GM19397 (cell line): ENCODE measurements at regions not wholly inside any gene's neighbourhood (a gene's known extent, or its start where the extent isn't known, plus 50 kb on each side); places are given as distances from the start of the nearest gene placed in this dataset.
"Not testable (repeated sequence)": the region's sequence is repeated elsewhere in the genome, so short reads cannot be mapped to it uniquely, and the experiment has no call there.

Experiments
- ATAC-seq: cut with Tn5 transposase; IDR thresholded peaks from one replicate; pipeline ENCODE4 v1.9.1; 2021; ENCODE audit warnings: mild to moderate bottlenecking, moderate library complexity; ENCODE audit not compliant: unreplicated experiment

- not testable (repeated sequence) for ATAC-seq
Observed at GRCh38 chr2:88988617-88989016, 297.1 kb downstream of the RPIA start.

DNA sequence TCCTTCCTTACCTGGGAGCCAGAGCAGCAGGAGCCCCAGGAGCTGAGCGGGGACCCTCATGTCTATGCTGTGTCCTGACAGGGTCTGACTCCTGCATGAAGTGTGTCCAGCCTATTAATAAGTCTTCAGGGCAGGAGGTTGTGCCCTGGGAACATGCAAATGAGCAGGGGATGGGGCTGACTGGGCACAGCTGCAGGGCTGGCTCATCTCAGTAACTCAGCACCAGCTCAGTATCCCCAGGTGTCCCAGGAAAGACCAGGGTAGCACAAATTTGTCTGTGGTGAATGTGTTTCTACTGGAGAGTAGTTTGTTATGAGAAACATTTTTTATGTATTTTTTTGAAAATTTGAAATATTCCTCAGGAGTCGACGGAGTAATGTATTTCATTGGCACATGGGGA lies 301.3 kb downstream of the RPIA start:
- not testable (repeated sequence) for ATAC-seq

DNA sequence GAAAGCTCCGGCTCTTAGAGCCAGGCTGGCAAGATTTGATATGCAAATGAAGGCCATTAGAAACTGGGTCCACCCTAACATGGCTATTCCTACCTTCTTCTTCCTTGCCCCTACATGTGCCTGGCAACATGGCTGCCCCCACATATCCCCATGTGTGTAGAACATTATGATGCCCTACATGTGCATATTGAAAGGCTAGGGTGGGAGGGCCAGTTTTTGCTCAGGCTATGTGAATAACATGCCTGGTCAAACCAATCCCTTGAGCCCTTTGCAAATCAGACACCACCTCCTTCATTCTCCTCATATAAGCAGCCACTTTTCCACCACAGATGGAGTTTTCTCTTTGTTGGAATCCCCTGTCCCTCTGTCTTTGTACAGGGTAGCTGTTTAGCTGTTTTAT lies 303.4 kb downstream of the RPIA start:
- not testable (repeated sequence) for ATAC-seq

DNA sequence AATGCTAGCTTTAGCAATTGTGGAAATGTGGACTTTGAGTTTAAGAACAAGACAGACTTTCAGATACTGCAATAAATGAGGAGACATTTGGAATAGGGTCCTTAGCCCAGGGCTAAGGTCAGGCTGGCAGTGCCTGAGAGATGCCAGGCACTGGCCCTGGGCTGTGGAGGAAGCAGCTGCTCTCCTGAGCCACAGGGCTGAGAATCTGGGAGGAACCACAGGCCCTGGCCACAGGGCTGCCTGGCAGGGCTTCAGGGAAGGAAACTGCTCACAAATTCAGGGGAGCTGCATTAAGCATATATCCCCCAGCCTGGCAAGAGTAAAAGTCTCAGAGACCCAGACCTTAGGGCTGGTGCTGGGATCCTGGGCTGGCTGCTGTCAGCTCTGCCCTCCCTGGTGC lies 305.1 kb downstream of the RPIA start:
- not testable (repeated sequence) for ATAC-seq

GRCh38 chr2:88999365-88999764 lies 307.9 kb downstream of the RPIA start:
- no peak for ATAC-seq

GRCh38 chr2:89000235-89000634 lies 308.8 kb downstream of the RPIA start:
- no peak for ATAC-seq

DNA sequence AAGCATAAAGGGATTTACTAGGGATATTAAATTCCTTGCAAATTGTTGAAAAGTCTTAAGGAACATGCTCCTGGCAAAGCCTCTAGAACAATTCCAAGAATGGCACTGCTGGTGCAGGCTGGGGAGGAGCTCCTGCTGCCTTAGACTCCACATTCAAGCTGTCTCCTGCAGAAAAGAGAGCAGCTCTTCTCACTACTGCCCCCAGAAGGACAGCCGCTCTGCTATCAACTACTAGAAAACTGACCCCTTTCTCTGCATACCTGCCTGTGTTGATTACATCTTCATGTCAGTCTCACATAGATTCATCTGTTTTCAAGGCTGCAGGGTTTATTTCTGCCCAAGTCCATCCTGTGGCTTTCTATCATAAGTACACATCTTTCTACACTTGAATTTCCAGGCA lies 312.8 kb downstream of the RPIA start:
- ATAC-seq = not testable (repeated sequence)

DNA sequence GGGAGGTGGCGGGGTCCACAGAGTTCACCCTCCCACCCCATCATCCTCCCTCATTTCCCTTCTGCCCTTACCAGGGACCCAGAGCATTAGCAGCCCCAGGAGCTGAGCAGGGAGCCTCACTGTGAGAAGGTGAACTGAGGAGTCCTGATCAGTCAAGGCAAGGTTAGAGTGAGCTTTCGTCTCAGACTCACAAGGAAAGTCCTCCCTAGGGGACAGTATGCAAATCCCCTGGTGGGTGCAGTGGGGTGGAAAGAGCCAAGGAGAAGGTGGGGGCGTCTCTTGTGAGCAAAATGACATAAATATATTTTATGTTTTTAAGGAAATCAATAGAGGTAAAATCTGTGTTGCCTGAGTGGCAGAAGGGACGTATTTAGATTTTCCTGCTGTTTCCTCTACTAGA lies 329.1 kb downstream of the RPIA start:
- ATAC-seq = not testable (repeated sequence)

DNA sequence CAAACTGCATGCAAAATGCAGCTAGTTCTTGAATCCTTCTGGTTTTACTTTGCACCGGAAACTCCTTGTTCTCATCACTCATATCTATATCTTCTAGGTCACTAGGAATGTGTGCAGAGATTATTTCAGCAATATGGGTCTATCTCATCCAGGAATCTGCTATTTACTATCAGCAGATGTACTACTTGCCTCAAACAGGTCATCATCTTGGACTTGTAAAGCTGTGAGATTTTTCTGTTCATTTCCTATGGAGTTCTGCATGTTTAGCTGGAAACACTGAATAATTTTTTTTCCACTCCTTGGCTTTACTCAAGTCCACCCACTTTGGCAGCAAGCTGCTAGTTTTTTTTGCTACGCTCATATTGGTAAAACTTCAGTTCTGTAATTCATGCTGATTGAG lies 334.8 kb downstream of the RPIA start:
- ATAC-seq = not testable (repeated sequence)

DNA sequence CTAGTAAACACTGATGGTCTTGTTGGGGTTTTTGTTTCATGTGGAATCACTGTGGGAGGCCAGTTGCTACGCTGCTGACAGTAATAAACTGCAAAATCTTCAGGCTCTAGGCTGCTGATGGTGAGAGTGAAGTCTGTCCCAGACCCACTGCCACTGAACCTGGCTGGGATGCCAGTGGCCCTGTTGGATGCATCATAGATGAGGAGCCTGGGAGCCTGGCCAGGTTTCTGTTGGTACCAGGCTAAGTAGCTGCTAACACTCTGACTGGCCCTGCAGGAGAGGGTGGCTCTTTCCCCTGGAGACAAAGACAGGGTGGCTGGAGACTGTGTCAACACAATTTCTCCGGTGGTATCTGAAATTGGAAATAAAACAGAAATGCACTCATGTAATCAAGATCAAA lies 335.6 kb downstream of the RPIA start:
- not testable (repeated sequence) for ATAC-seq

DNA sequence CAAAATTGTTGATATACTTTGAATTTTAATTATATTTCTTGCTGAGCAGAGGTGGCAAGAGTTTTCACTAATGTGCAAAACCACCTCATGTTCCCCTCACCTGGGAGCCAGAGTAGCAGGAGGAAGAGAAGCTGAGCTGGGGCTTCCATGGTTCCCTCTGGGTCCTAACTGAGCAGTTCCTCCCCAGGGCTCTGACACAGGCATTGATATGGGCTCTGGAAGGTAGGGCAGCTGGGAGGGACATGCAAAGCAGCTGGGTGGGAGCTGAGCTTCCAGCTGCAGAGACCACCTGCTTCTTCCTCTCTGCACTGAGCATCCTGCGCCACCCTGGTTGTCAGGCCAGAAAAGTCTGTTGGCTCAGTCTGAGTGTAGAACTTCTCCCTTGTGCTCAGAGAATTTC lies 336.1 kb downstream of the RPIA start:
- ATAC-seq = not testable (repeated sequence)

GRCh38 chr2:89029257-89029656 lies 337.8 kb downstream of the RPIA start:
- ATAC-seq = not testable (repeated sequence)

DNA sequence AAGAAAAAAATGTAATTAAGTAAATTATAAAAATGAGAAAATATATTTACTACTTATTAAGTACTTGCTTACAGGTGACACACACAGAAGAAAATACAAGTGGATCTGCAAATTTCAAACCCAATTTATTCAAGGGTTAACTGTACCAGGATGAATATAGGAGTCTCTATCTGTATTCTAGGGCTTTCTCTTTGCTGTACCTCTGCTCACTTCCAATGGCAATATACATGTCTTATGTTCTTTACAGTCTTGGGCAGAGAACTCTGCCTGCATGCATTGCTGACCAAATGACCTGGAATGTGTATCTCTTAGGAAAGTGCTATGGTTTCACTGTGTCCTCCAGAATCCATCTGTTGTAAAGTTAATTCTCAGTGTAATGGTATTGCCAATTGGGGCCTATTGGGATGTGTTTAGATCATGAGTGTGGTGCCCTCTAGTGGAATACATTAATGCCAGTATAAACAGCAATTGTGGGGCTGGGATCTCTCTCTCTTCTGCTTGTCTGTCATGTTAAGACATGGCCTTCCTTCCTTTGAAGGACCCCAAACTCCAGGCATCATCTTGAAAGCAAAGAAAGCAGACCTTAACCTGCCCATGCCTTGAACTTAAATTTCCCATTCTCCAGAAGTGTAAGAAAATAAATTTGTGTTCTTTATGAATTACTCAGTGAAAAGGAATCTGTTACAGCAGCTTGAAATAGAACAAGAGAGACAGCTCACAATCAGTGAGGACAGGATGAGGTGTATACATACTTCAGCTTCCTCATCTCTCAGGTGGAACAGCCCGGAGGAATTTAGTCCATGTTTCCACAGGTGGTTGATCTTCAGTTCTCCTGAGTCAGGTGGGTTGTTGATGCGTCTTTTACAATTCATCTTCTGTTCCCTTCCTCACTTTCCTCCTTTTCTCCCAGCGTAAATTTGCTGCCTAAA lies 356.9 kb downstream of the RPIA start:
- ATAC-seq = not testable (repeated sequence)

DNA sequence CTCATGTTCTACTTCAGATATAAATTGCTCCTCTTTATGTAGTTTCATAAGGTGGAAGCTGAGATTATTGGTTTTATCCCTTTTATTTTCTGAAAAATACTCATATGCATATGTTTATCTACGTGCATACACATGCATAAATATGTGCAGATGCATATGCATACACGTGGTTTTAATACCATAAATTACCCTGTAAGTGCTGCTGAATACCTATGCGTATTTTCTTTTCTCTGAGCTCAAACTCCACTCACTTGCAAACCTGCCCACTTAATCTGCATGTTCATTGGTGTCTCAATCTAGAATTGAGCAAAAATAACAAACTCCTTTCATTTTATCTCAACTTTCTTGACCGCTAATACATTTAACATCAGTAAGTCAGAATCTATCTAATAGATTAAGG lies 367.1 kb downstream of the RPIA start:
- not testable (repeated sequence) for ATAC-seq

- ATAC-seq = not testable (repeated sequence)
Observed at GRCh38 chr2:89061174-89061573, 369.7 kb downstream of the RPIA start.

DNA sequence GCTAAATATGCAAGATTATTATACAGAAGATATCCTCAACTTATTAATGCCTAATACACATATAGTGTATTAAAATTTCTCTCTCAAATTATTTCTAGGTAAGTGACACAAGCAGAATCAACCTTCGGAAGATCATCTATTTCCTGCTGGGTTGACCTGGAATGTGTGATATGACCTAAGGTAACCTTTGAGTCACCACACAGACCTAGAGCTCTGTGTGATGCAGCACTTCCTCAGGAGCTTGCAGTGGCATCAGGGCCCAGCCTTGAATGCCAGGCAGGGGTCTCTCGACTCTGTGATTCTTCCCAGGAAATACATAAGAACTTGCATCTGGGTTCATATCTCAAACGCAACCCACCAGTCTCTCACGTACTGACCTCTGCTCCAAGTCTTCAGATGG lies 385.3 kb downstream of the RPIA start:
- not testable (repeated sequence) for ATAC-seq

DNA sequence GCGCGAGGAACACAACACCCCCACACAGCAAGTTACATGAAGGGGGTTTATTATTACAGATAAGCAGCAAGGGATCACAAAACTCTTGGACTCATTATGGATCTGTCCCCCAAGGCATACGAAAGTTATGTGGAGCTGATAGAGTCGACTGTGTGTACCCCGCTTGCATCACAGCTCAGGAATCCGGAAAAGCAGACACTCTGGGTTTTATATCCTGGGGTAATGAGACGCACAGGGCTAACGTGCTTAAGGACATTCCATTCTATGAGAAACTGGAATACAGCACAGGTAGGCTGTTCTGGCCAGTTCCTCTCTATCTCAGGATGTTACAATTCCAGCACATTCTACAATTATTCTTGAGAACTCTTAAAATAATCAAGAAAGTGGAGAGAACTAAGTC lies 401.4 kb downstream of the RPIA start:
- ATAC-seq = not testable (repeated sequence)

DNA sequence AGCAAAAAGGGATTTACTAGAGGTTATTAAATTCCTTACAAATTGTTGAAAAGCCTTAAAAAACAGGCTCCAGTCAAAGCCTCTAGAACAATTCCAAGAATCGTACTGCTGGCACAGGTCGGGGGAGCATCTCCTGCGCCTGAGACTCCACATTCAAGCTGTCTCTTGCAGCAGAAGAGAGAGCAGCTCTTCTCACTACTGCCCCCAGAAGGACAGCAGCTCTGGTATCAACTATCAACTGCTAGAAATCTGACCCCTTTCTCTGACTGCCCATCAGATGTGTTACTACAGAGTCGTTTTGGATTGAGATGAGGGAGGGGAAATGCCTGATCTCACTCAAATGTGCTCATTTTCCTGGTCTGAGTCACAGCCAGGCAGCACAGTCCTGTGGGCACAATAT lies 403.6 kb downstream of the RPIA start:
- not testable (repeated sequence) for ATAC-seq

DNA sequence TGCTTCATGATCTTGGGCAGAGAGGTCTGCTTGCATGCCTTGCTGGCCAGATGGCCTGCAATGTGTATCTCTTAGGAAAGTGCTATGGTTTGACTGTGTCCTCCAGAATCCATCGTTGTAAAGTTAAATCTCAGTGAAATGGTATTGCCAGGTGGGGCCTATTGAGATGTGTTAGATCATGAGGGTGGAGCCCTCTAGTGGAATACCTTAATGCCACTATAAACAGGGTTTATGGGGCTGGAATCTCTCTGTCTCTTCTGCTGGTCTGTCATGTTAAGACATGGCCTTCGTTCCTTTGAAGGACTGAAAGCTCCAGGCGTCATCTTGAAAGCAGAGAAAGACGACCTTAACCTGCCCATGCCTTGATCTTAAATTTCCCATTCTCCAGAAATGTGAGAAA lies 411.1 kb downstream of the RPIA start:
- not testable (repeated sequence) for ATAC-seq

DNA sequence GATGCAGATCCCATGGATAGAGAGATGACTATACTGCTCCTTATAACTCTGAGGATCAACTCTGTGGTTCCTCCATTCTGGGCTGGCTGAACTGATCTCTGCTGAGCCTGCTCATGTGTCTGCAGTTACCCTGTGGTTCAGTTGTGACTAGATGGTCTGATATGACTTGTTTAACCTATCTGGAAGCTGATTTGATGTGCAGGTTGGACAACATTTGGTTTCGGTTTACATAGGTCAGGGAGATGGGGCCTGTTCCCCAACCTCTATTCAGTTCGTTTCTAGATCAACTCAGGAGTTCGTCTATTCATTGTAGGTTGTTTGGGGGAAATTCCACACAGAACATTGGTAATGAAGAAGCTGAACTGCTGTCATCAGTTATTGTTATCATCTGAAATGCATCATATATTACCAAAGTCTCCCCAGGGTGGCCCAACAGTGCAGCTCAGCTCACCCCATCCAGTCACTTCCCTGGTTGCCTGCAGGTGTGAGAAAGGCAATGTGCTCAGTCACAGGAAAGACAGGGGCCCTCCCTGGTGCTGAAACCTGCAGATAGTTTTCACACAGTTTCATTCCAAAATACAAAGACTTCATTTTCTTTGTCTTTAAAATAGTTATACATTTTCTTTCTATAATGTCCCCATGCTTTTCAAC lies 415.0 kb downstream of the RPIA start:
- ATAC-seq = not testable (repeated sequence)

DNA sequence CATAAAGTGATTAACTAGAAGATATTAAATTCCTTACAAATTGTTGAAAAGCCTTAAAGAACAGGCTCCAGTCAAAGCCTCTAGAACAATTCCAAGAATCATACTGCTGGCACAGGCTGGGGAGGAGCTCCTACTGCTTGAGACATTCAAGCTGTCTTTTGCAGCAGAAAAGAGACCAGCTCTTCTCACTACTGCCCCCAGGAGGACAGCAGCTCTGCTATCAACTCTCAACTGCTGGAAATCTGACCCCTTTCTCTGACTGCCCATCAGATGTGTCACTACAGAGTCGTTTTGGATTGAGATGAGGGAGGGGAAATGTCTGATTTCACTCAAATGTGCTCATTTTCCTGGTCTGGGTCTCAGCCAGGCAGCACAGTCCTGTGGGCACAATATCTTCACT lies 421.0 kb downstream of the RPIA start:
- not testable (repeated sequence) for ATAC-seq

- not testable (repeated sequence) for ATAC-seq
Observed at GRCh38 chr2:89113286-89113685, 421.8 kb downstream of the RPIA start.
